Panc1 (cell line): ENCODE measurements at regions not wholly inside any gene's neighbourhood (a gene's known extent, or its start where the extent isn't known, plus 50 kb on each side); places are given as distances from the start of the nearest gene placed in this dataset.

Experiments used
- CTCF ChIP-seq: fragments of 450-650 bp; IDR thresholded peaks from 2 replicates; pipeline ENCODE4 v1.5.1; 2017; ENCODE audit warnings: mild to moderate bottlenecking
- REST ChIP-seq, 2 experiments: IDR thresholded peaks; 2 replicates each; pipeline ENCODE4 v1.6.1; 2011 to 2012; ENCODE audit warnings: low read depth in 2 of 2, control low read depth in 1 of 2, low read length in 1 of 2, mild to moderate bottlenecking in 1 of 2, moderate library complexity in 1 of 2; ENCODE audit not compliant: insufficient read depth in 1 of 2
- SIN3A ChIP-seq: IDR thresholded peaks from 2 replicates; pipeline ENCODE4 v1.6.1; 2012; ENCODE audit warnings: low read depth, mild to moderate bottlenecking, low read length, moderate library complexity, borderline replicate concordance; ENCODE audit not compliant: insufficient read depth

- TF ChIP-seq REST (IDR thresholded peaks at IDR 0.05; ENCODE audit: insufficient read depth in 1 of 2, low read depth in 2 of 2, low read length in 1 of 2) = no peak
- no peak for TF ChIP-seq CTCF
- no peak for TF ChIP-seq SIN3A
These were observed 54.6 kb upstream of the ANK2 start for GRCh38 chr4:112994732-112995464.
